ENCODE measurements at regions not wholly inside any gene's neighbourhood (a gene's known extent, or its start where the extent isn't known, plus 50 kb on each side); places are given as distances from the start of the nearest gene placed in this dataset.

GRCh38 chr13:68081061-68081460, 850.9 kb upstream of the PCDH9 start:
- H3K27me3 ChIP-seq (ENCODE audit: control insufficient read depth in 3 of 3, insufficient read depth in 3 of 3, low read length in 3 of 3) = no peaks in the 10 kb centered on the region
- 72 to 88% (median 76%) methylated on average over 2 of the region's 2 CpGs for WGBS, 3 donors
- DNase-seq (no peak), FAIRE-seq (no peak)
- H3K4me3 ChIP-seq (ENCODE audit: low read depth in 1 of 3, low read length in 3 of 3) = no peak overlapping the region
- no peak overlapping the region for H3K27ac ChIP-seq (ENCODE audit: low read depth in 1 of 3, low read length in 2 of 3)
- no peaks in the 10 kb centered on the region for H3K9me3 ChIP-seq (ENCODE audit: control insufficient read depth in 2 of 2, insufficient read depth in 1 of 2, low read depth in 1 of 2, low read length in 1 of 2)
- H3K4me1 ChIP-seq (ENCODE audit: control insufficient read depth in 3 of 3, insufficient read depth in 2 of 3, low read depth in 1 of 3, low read length in 2 of 3) = no peaks in the 10 kb centered on the region
- no peaks in the 10 kb centered on the region for H3K36me3 ChIP-seq (ENCODE audit: control insufficient read depth in 3 of 3, insufficient read depth in 2 of 3, low read depth in 1 of 3, low read length in 3 of 3)

DNA sequence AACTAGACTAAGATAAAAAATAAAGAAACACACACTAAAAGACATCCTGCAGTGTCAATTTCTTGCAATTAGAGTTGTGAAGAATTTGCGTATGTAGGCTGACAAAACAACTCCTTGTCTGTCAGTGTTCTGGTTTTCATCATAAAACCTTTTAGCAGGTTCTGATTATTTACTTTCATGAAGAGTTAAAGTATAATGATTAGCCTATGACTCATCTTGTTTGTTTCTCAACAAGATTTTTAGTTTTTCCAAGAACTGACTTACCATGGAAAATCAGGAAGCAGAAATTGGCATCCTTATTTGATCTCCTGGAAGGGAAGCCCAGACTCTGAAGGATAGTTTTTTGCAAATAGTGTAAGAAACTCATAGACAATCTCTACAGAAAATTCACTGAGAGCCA, 848.7 kb upstream of the PCDH9 start:
- 67 to 91% (median 82%) methylated on average over 1 of the region's 1 CpG for WGBS, 3 donors
- no peak for DNase-seq
- no peak for FAIRE-seq

DNA sequence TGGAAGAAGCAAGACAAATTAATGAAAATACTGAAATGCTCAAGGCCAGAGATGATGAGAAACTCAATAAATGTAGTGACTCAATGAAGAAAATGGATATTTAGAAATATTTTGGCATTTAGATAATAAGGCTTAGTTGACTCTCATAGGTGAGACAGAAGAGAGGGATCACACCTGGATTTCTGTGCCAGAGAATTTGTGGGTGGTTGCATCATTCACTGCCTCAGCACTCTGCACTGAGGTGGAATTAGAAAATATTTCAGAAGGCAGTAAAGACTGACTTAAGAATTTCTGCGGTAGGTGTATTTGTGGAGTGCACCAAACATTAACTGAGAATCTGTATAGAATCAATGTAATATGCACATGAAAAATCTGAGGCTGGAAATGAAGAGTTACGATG, 848.3 kb upstream of the PCDH9 start:
- FAIRE-seq = no peak
- no peaks in the 10 kb centered on the region for H3K27me3 ChIP-seq (ENCODE audit: control insufficient read depth in 3 of 3, insufficient read depth in 3 of 3, low read length in 3 of 3)
- H3K4me1 ChIP-seq (ENCODE audit: control insufficient read depth in 3 of 3, insufficient read depth in 2 of 3, low read depth in 1 of 3, low read length in 2 of 3) = no peaks in the 10 kb centered on the region
- H3K27ac ChIP-seq (ENCODE audit: low read depth in 1 of 3, low read length in 2 of 3) = no peak overlapping the region
- DNase-seq = no peak
- H3K36me3 ChIP-seq (ENCODE audit: control insufficient read depth in 3 of 3, insufficient read depth in 2 of 3, low read depth in 1 of 3, low read length in 3 of 3) = no peaks in the 10 kb centered on the region
- no peak overlapping the region for H3K4me3 ChIP-seq (ENCODE audit: low read depth in 1 of 3, low read length in 3 of 3)
- H3K9me3 ChIP-seq (ENCODE audit: control insufficient read depth in 2 of 2, insufficient read depth in 1 of 2, low read depth in 1 of 2, low read length in 1 of 2) = no peaks in the 10 kb centered on the region
- 79 to 93% (median 80%) methylated on average over 2 of the region's 2 CpGs for WGBS, 3 donors

More for the DNA sequence above, 848.7 kb upstream of the PCDH9 start:
- Histone ChIP-seq H3K27ac (ENCODE audit: low read depth in 1 of 3, low read length in 2 of 3) (no peak overlapping the region), H3K27me3 (ENCODE audit: control insufficient read depth in 3 of 3, insufficient read depth in 3 of 3, low read length in 3 of 3) (no peaks in the 10 kb centered on the region), H3K36me3 (ENCODE audit: control insufficient read depth in 3 of 3, insufficient read depth in 2 of 3, low read depth in 1 of 3, low read length in 3 of 3) (no peaks in the 10 kb centered on the region), H3K4me1 (ENCODE audit: control insufficient read depth in 3 of 3, insufficient read depth in 2 of 3, low read depth in 1 of 3, low read length in 2 of 3) (no peaks in the 10 kb centered on the region), H3K4me3 (ENCODE audit: low read depth in 1 of 3, low read length in 3 of 3) (no peak overlapping the region), H3K9me3 (ENCODE audit: control insufficient read depth in 2 of 2, insufficient read depth in 1 of 2, low read depth in 1 of 2, low read length in 1 of 2) (no peaks in the 10 kb centered on the region)

GRCh38 chr13:68076046-68076445, 845.9 kb upstream of the PCDH9 start:
- no peaks in the 10 kb centered on the region for H3K36me3 ChIP-seq (ENCODE audit: control insufficient read depth in 3 of 3, insufficient read depth in 2 of 3, low read depth in 1 of 3, low read length in 3 of 3)
- H3K27me3 ChIP-seq (ENCODE audit: control insufficient read depth in 3 of 3, insufficient read depth in 3 of 3, low read length in 3 of 3) = no peaks in the 10 kb centered on the region
- no peak overlapping the region for H3K27ac ChIP-seq (ENCODE audit: low read depth in 1 of 3, low read length in 2 of 3)
- 87 to 91% (median 89%) methylated on average over 9 of the region's 9 CpGs for WGBS, 3 donors
- no peaks in the 10 kb centered on the region for H3K4me1 ChIP-seq (ENCODE audit: control insufficient read depth in 3 of 3, insufficient read depth in 2 of 3, low read depth in 1 of 3, low read length in 2 of 3)
- H3K9me3 ChIP-seq (ENCODE audit: control insufficient read depth in 2 of 2, insufficient read depth in 1 of 2, low read depth in 1 of 2, low read length in 1 of 2) = no peaks in the 10 kb centered on the region
- no peak overlapping the region for H3K4me3 ChIP-seq (ENCODE audit: low read depth in 1 of 3, low read length in 3 of 3)
- FAIRE-seq (no peak), DNase-seq (no peak)

DNA sequence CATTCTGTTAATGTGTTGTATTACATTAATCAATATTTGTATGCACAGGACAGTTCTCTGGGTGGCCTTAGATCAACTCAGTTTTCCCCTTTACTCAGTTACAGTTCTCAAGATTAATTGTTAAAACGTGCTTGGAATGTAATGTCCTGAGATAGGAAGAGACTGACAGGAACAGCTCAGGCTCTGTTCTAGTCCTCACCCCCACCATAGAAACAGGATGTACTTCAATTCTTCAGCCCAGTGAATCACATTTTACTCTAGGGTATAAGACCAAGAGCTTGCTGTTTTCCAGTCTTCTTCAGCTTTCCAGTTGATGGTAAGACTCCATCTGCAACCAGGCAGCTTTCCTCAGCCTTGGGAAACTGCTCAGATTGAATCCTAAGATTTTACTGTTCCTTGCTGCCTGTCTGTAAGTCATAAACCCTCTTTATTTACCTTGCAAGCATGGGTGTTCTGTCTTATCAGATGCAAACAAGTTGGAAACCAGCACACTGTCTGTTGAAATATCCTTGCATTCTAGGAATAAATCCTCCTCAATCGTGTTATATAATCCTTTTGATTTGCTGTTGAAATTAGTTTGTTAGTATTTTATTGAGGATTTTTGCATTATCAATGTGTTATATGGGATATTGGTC, 836.9 kb upstream of the PCDH9 start:
- FAIRE-seq (no peak), DNase-seq (peak; percentile 1 to 5)
- Histone ChIP-seq H3K36me3 (ENCODE audit: control insufficient read depth in 3 of 3, insufficient read depth in 2 of 3, low read depth in 1 of 3, low read length in 3 of 3) (no peaks in the 10 kb centered on the region), H3K27me3 (ENCODE audit: control insufficient read depth in 3 of 3, insufficient read depth in 3 of 3, low read length in 3 of 3) (no peaks in the 10 kb centered on the region), H3K27ac (ENCODE audit: low read depth in 1 of 3, low read length in 2 of 3) (no peak overlapping the region), H3K4me1 (ENCODE audit: control insufficient read depth in 3 of 3, insufficient read depth in 2 of 3, low read depth in 1 of 3, low read length in 2 of 3) (no peaks in the 10 kb centered on the region), H3K9me3 (ENCODE audit: control insufficient read depth in 2 of 2, insufficient read depth in 1 of 2, low read depth in 1 of 2, low read length in 1 of 2) (no peaks in the 10 kb centered on the region), H3K4me3 (ENCODE audit: low read depth in 1 of 3, low read length in 3 of 3) (no peak overlapping the region)
- WGBS, 3 donors = 15 to 48% (median 33%) methylated on average over 2 of the region's 2 CpGs

DNA sequence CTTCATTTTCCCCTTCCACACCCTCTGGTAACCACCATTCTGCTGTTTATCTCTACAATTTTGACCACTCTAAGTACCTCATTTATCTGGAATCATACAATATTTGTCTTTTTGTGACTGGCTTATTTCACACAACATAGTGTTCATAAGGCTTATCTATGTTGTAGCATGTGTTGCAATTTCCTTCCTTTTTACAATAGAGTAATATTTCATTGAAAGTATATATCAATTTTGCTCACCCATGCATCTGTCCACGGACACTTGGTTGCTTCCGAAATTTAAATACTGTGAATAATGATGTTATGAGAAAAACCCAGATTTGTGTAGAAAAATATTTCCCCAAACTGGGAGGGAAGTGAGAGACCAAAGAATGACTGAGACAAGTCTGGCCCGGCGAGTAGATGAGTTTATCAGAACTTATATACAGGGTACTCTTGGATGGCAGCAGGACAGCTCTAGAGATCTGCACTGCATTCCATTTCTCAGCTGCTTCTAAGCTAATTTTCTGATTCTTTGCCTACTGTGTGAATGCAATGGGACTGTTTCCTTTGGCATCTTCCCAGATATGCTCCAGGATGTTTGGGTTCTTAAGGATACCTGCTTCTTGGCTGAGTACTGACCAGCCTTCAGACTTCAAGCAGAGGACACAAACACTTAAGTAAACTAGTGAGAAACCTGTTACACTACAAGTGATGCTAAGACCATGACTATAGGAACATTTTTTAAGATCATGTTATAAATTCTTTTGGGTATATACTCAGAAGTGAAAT, 834.0 kb upstream of the PCDH9 start:
- FAIRE-seq (no peak), DNase-seq (no peak)
- H3K36me3 ChIP-seq (ENCODE audit: control insufficient read depth in 3 of 3, insufficient read depth in 2 of 3, low read depth in 1 of 3, low read length in 3 of 3) = no peaks in the 10 kb centered on the region
- H3K9me3 ChIP-seq (ENCODE audit: control insufficient read depth in 2 of 2, insufficient read depth in 1 of 2, low read depth in 1 of 2, low read length in 1 of 2) = no peaks in the 10 kb centered on the region
- no peaks in the 10 kb centered on the region for H3K4me1 ChIP-seq (ENCODE audit: control insufficient read depth in 3 of 3, insufficient read depth in 2 of 3, low read depth in 1 of 3, low read length in 2 of 3)
- H3K27me3 ChIP-seq (ENCODE audit: control insufficient read depth in 3 of 3, insufficient read depth in 3 of 3, low read length in 3 of 3) = no peaks in the 10 kb centered on the region
- no peak overlapping the region for H3K27ac ChIP-seq (ENCODE audit: low read depth in 1 of 3, low read length in 2 of 3)
- no peak overlapping the region for H3K4me3 ChIP-seq (ENCODE audit: low read depth in 1 of 3, low read length in 3 of 3)
- 74 to 87% (median 81%) methylated on average over 4 of the region's 4 CpGs for WGBS, 3 donors

- H3K27me3 ChIP-seq (ENCODE audit: control insufficient read depth in 3 of 3, insufficient read depth in 3 of 3, low read length in 3 of 3) = no peaks in the 10 kb centered on the region
- no peak for FAIRE-seq
- no peaks in the 10 kb centered on the region for H3K4me1 ChIP-seq (ENCODE audit: control insufficient read depth in 3 of 3, insufficient read depth in 2 of 3, low read depth in 1 of 3, low read length in 2 of 3)
- H3K36me3 ChIP-seq (ENCODE audit: control insufficient read depth in 3 of 3, insufficient read depth in 2 of 3, low read depth in 1 of 3, low read length in 3 of 3) = no peaks in the 10 kb centered on the region
- no peak for DNase-seq
- H3K4me3 ChIP-seq (ENCODE audit: low read depth in 1 of 3, low read length in 3 of 3) = no peak overlapping the region
- 88 to 95% (median 93%) methylated on average over 1 of the region's 1 CpG for WGBS, 3 donors
- no peak overlapping the region for H3K27ac ChIP-seq (ENCODE audit: low read depth in 1 of 3, low read length in 2 of 3)
- H3K9me3 ChIP-seq (ENCODE audit: control insufficient read depth in 2 of 2, insufficient read depth in 1 of 2, low read depth in 1 of 2, low read length in 1 of 2) = no peaks in the 10 kb centered on the region
Observed at GRCh38 chr13:68063181-68063580, 833.0 kb upstream of the PCDH9 start.

- Histone ChIP-seq H3K9me3 (ENCODE audit: control insufficient read depth in 2 of 2, insufficient read depth in 1 of 2, low read depth in 1 of 2, low read length in 1 of 2) (peaks cover 0 to 7% of the 10 kb centered on the region in 2 donors), H3K4me1 (ENCODE audit: control insufficient read depth in 3 of 3, insufficient read depth in 2 of 3, low read depth in 1 of 3, low read length in 2 of 3) (no peaks in the 10 kb centered on the region), H3K27me3 (ENCODE audit: control insufficient read depth in 3 of 3, insufficient read depth in 3 of 3, low read length in 3 of 3) (no peaks in the 10 kb centered on the region), H3K27ac (ENCODE audit: low read depth in 1 of 3, low read length in 2 of 3) (no peak overlapping the region), H3K4me3 (ENCODE audit: low read depth in 1 of 3, low read length in 3 of 3) (no peak overlapping the region), H3K36me3 (ENCODE audit: control insufficient read depth in 3 of 3, insufficient read depth in 2 of 3, low read depth in 1 of 3, low read length in 3 of 3) (no peaks in the 10 kb centered on the region)
- no peak for DNase-seq
- FAIRE-seq = no peak
Observed at GRCh38 chr13:68057836-68058235, 827.7 kb upstream of the PCDH9 start.
